GM23338 (cell line): ENCODE measurements at regions not wholly inside any gene's neighbourhood (a gene's known extent, or its start where the extent isn't known, plus 50 kb on each side); places are given as distances from the start of the nearest gene placed in this dataset.

Source experiments
- CREB1 ChIP-seq: fragments of 250-450 bp; sonication (Bioruptor Pico); IDR thresholded peaks from 2 replicates; pipeline ENCODE4 v1.5.0; 2020; ENCODE audit warnings: low read depth, mild to moderate bottlenecking, moderate library complexity
- EZH2 ChIP-seq: fragments of 200-600 bp; sonication (generic); IDR thresholded peaks from one replicate; pipeline ENCODE4 v1.8.0; 2017; ENCODE audit warnings: antibody characterized with exemption, mild to moderate bottlenecking, low read depth; ENCODE audit not compliant: unreplicated experiment
- EZH2phosphoT487 ChIP-seq: fragments of 200-600 bp; sonication (generic); IDR thresholded peaks from one replicate; pipeline ENCODE4 v1.8.1; 2018; ENCODE audit warnings: antibody characterized with exemption; ENCODE audit not compliant: unreplicated experiment
- JUNB ChIP-seq: IDR thresholded peaks from one replicate; pipeline ENCODE4 v1.6.1; 2016; ENCODE audit warnings: antibody characterized with exemption; ENCODE audit not compliant: unreplicated experiment
- NANOG ChIP-seq: IDR thresholded peaks from 2 replicates; pipeline ENCODE4 v1.6.1; 2016; ENCODE audit warnings: antibody characterized with exemption, borderline replicate concordance
- POLR2AphosphoS5 ChIP-seq: IDR thresholded peaks from 2 replicates; pipeline ENCODE4 v1.6.1; 2016; ENCODE audit warnings: antibody characterized with exemption, low read depth
- REST ChIP-seq: IDR thresholded peaks from one replicate; pipeline ENCODE4 v1.6.1; 2018; ENCODE audit warnings: antibody characterized with exemption; ENCODE audit not compliant: unreplicated experiment
- STAT1 ChIP-seq: IDR thresholded peaks from one replicate; pipeline ENCODE4 v1.6.1; 2016; ENCODE audit warnings: antibody characterized with exemption; ENCODE audit not compliant: unreplicated experiment
- ZNF114 ChIP-seq: fragments of 250-450 bp; sonication (Bioruptor Pico); IDR thresholded peaks from 2 replicates; pipeline ENCODE4 v1.5.0; 2020; ENCODE audit warnings: mild to moderate bottlenecking, moderate library complexity
- ZNF331 ChIP-seq: fragments of 250-450 bp; sonication (Bioruptor Pico); IDR thresholded peaks from 2 replicates; pipeline ENCODE4 v1.5.0; 2020; ENCODE audit warnings: low read depth, mild to moderate bottlenecking, moderate library complexity
- TF ChIP-seq, protein P1 (sequence below), 2 experiments: fragments of 200-600 bp in 1 of 2; sonication (generic) in 1 of 2; conservative IDR thresholded peaks; 2 replicates each; pipeline versions ENCODE4 v1.5.1 to v1.6.1; 2016 to 2017; ENCODE audit warnings: antibody characterized with exemption in 2 of 2, low read depth in 2 of 2, mild to moderate bottlenecking in 2 of 2, moderate library complexity in 1 of 2
- TF ChIP-seq, protein P2 (sequence below): fragments of 250-450 bp; sonication (Bioruptor Pico); IDR thresholded peaks from 2 replicates; pipeline ENCODE4 v1.5.0; 2020; ENCODE audit warnings: mild to moderate bottlenecking, moderate library complexity
- TF ChIP-seq, protein P3 (sequence below): IDR thresholded peaks from 2 replicates; pipeline ENCODE4 v1.6.1; 2016; ENCODE audit warnings: antibody characterized with exemption

- TF ChIP-seq, protein P1, sequence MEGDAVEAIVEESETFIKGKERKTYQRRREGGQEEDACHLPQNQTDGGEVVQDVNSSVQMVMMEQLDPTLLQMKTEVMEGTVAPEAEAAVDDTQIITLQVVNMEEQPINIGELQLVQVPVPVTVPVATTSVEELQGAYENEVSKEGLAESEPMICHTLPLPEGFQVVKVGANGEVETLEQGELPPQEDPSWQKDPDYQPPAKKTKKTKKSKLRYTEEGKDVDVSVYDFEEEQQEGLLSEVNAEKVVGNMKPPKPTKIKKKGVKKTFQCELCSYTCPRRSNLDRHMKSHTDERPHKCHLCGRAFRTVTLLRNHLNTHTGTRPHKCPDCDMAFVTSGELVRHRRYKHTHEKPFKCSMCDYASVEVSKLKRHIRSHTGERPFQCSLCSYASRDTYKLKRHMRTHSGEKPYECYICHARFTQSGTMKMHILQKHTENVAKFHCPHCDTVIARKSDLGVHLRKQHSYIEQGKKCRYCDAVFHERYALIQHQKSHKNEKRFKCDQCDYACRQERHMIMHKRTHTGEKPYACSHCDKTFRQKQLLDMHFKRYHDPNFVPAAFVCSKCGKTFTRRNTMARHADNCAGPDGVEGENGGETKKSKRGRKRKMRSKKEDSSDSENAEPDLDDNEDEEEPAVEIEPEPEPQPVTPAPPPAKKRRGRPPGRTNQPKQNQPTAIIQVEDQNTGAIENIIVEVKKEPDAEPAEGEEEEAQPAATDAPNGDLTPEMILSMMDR (conservative IDR thresholded peaks at IDR 0.05; ENCODE audit: low read depth in 2 of 2) = peak; percentile 51 to 69
- TF ChIP-seq EZH2 (no peak), CREB1 (CRISPR knock-in tag) (no peak), REST (no peak), POLR2AphosphoS5 (no peak), EZH2phosphoT487 (no peak), JUNB (no peak), NANOG (no peak), STAT1 (no peak), ZNF114 (CRISPR knock-in tag) (no peak), ZNF331 (no peak)
- TF ChIP-seq, protein P2, sequence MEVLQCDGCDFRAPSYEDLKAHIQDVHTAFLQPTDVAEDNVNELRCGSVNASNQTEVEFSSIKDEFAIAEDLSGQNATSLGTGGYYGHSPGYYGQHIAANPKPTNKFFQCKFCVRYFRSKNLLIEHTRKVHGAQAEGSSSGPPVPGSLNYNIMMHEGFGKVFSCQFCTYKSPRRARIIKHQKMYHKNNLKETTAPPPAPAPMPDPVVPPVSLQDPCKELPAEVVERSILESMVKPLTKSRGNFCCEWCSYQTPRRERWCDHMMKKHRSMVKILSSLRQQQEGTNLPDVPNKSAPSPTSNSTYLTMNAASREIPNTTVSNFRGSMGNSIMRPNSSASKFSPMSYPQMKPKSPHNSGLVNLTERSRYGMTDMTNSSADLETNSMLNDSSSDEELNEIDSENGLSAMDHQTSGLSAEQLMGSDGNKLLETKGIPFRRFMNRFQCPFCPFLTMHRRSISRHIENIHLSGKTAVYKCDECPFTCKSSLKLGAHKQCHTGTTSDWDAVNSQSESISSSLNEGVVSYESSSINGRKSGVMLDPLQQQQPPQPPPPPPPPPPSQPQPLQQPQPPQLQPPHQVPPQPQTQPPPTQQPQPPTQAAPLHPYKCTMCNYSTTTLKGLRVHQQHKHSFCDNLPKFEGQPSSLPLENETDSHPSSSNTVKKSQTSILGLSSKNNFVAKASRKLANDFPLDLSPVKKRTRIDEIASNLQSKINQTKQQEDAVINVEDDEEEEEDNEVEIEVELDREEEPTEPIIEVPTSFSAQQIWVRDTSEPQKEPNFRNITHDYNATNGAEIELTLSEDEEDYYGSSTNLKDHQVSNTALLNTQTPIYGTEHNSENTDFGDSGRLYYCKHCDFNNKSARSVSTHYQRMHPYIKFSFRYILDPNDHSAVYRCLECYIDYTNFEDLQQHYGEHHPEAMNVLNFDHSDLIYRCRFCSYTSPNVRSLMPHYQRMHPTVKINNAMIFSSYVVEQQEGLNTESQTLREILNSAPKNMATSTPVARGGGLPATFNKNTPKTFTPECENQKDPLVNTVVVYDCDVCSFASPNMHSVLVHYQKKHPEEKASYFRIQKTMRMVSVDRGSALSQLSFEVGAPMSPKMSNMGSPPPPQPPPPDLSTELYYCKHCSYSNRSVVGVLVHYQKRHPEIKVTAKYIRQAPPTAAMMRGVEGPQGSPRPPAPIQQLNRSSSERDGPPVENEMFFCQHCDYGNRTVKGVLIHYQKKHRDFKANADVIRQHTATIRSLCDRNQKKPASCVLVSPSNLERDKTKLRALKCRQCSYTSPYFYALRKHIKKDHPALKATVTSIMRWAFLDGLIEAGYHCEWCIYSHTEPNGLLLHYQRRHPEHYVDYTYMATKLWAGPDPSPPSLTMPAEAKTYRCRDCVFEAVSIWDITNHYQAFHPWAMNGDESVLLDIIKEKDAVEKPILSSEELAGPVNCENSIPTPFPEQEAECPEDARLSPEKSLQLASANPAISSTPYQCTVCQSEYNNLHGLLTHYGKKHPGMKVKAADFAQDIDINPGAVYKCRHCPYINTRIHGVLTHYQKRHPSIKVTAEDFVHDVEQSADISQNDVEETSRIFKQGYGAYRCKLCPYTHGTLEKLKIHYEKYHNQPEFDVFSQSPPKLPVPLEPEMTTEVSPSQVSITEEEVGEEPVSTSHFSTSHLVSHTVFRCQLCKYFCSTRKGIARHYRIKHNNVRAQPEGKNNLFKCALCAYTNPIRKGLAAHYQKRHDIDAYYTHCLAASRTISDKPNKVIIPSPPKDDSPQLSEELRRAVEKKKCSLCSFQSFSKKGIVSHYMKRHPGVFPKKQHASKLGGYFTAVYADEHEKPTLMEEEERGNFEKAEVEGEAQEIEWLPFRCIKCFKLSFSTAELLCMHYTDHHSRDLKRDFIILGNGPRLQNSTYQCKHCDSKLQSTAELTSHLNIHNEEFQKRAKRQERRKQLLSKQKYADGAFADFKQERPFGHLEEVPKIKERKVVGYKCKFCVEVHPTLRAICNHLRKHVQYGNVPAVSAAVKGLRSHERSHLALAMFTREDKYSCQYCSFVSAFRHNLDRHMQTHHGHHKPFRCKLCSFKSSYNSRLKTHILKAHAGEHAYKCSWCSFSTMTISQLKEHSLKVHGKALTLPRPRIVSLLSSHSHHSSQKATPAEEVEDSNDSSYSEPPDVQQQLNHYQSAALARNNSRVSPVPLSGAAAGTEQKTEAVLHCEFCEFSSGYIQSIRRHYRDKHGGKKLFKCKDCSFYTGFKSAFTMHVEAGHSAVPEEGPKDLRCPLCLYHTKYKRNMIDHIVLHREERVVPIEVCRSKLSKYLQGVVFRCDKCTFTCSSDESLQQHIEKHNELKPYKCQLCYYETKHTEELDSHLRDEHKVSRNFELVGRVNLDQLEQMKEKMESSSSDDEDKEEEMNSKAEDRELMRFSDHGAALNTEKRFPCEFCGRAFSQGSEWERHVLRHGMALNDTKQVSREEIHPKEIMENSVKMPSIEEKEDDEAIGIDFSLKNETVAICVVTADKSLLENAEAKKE (CRISPR knock-in tag) = no peak
- TF ChIP-seq, protein P3, sequence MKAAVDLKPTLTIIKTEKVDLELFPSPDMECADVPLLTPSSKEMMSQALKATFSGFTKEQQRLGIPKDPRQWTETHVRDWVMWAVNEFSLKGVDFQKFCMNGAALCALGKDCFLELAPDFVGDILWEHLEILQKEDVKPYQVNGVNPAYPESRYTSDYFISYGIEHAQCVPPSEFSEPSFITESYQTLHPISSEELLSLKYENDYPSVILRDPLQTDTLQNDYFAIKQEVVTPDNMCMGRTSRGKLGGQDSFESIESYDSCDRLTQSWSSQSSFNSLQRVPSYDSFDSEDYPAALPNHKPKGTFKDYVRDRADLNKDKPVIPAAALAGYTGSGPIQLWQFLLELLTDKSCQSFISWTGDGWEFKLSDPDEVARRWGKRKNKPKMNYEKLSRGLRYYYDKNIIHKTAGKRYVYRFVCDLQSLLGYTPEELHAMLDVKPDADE = no peak
These were observed 250.8 kb upstream of the RPL38 start for GRCh38 chr17:73952480-73953205.
